IMR-90 (cell line): ENCODE measurements at regions not wholly inside any gene's neighbourhood (a gene's known extent, or its start where the extent isn't known, plus 50 kb on each side); places are given as distances from the start of the nearest gene placed in this dataset.

ENCODE experiments used
- ATAC-seq: fragments of 200-7000 bp; cut with Tn5 transposase; 2 replicates; pipeline ENCODE4 v1.9.1; 2020; ENCODE audit warnings: low read depth, mild to moderate bottlenecking, moderate library complexity
- BruUV-seq: library from RNA; stranded (reverse); fragments of 400-500 nt; replicated peaks from 2 replicates; lab custom pipeline; 2021; lab: Mats Ljungman, UMichigan
- CTCF ChIA-PET: fragments of 300-600 bp; formaldehyde crosslinking; extraction: SDS; loops from one replicate; lab custom pipeline; 2021; ENCODE audit warnings: antibody characterized with exemption; lab: Yijun Ruan, JAX
- POLR2A ChIA-PET: fragments of 300-600 bp; sonication (Branson Sonifier 250); formaldehyde crosslinking; loops from one replicate; lab custom pipeline; 2022; ENCODE audit warnings: antibody characterized with exemption; ENCODE audit not compliant: unreplicated experiment; lab: Charles Lee
- DNase-seq: peaks from one replicate; pipeline ENCODE4 v3.0.0; 2013
- H2AFZ ChIP-seq: replicated peaks from 2 replicates; pipeline ENCODE3; 2013; ENCODE audit warnings: low read length, mild to moderate bottlenecking; ENCODE audit not compliant: poor library complexity
- H2AK5ac ChIP-seq: 2 replicates; pipeline ENCODE4 v1.6.1; 2013; ENCODE audit warnings: low read depth, low read length, inconsistent platforms
- H2AK9ac ChIP-seq: replicated peaks from 2 replicates; pipeline ENCODE3; 2013; ENCODE audit warnings: mild to moderate bottlenecking, low read depth, low read length, moderate library complexity; ENCODE audit not compliant: poor library complexity
- H2BK120ac ChIP-seq: 2 replicates; pipeline ENCODE4 v1.6.1; 2013; ENCODE audit warnings: low read depth, low read length, inconsistent platforms
- H2BK15ac ChIP-seq: 3 replicates; pipeline ENCODE4 v1.6.1; 2013; ENCODE audit warnings: low read depth, low read length, inconsistent platforms
- H2BK20ac ChIP-seq: 2 replicates; pipeline ENCODE4 v1.6.1; 2013; ENCODE audit warnings: low read depth, mild to moderate bottlenecking, inconsistent platforms, low read length, moderate library complexity
- H2BK5ac ChIP-seq: 2 replicates; pipeline ENCODE4 v1.6.1; 2013; ENCODE audit warnings: mild to moderate bottlenecking, low read depth, low read length, inconsistent platforms; ENCODE audit not compliant: poor library complexity, severe bottlenecking
- H3K14ac ChIP-seq: replicated peaks from 2 replicates; pipeline ENCODE4 v1.6.1; 2013; ENCODE audit warnings: low read depth, low read length, inconsistent platforms
- H3K18ac ChIP-seq: 2 replicates; pipeline ENCODE4 v1.6.1; 2013; ENCODE audit warnings: low read depth, low read length, control low read depth
- H3K23ac ChIP-seq: 2 replicates; pipeline ENCODE4 v1.6.1; 2013; ENCODE audit warnings: low read depth, low read length, inconsistent platforms
- H3K27ac ChIP-seq: 2 replicates; pipeline ENCODE4 v1.5.1; 2013; ENCODE audit warnings: mild to moderate bottlenecking, control low read depth, low read length; ENCODE audit not compliant: insufficient read depth
- H3K27me3 ChIP-seq: 2 replicates; pipeline ENCODE4 v1.6.1; 2013; ENCODE audit warnings: low read length; ENCODE audit not compliant: control insufficient read depth, insufficient read depth
- H3K36me3 ChIP-seq: 2 replicates; pipeline ENCODE4 v1.6.1; 2013; ENCODE audit warnings: low read length, mixed read lengths; ENCODE audit not compliant: control insufficient read depth, insufficient read depth
- H3K4ac ChIP-seq: 2 replicates; pipeline ENCODE4 v1.6.1; 2013; ENCODE audit warnings: low read depth, low read length, inconsistent platforms
- H3K4me1 ChIP-seq: 2 replicates; pipeline ENCODE4 v1.6.1; 2013; ENCODE audit warnings: low read length, mixed read lengths; ENCODE audit not compliant: control insufficient read depth, insufficient read depth
- H3K4me2 ChIP-seq: 2 replicates; pipeline ENCODE4 v1.6.1; 2013; ENCODE audit warnings: low read depth, mild to moderate bottlenecking, control low read depth, low read length, moderate library complexity
- H3K4me3 ChIP-seq: 2 replicates; pipeline ENCODE4 v1.5.1; 2013; ENCODE audit warnings: low read depth, mild to moderate bottlenecking, control low read depth, low read length, moderate library complexity; ENCODE audit not compliant: insufficient read depth
- H3K56ac ChIP-seq: 2 replicates; pipeline ENCODE4 v1.6.1; 2013; ENCODE audit warnings: low read length, inconsistent platforms; ENCODE audit not compliant: insufficient read depth; ENCODE audit errors: extremely low read depth
- H3K79me1 ChIP-seq, 2 experiments: 2 replicates each; pipeline ENCODE4 v1.6.1; 2013; ENCODE audit warnings: low read length in 2 of 2, inconsistent platforms in 1 of 2, low read depth in 1 of 2
- H3K9ac ChIP-seq: 2 replicates; pipeline ENCODE4 v1.6.1; 2013; ENCODE audit warnings: low read depth, low read length, control low read depth
- H3K9me1 ChIP-seq: 2 replicates; pipeline ENCODE4 v1.6.1; 2013; ENCODE audit warnings: low read length, inconsistent platforms; ENCODE audit not compliant: insufficient read depth
- H3K9me3 ChIP-seq: 2 replicates; pipeline ENCODE4 v1.6.1; 2013; ENCODE audit warnings: low read length; ENCODE audit not compliant: control insufficient read depth, insufficient read depth
- H4K20me1 ChIP-seq: 2 replicates; pipeline ENCODE4 v1.6.1; 2013; ENCODE audit warnings: low read length, inconsistent platforms; ENCODE audit not compliant: insufficient read depth
- H4K5ac ChIP-seq: 2 replicates; pipeline ENCODE4 v1.6.1; 2013; ENCODE audit warnings: mild to moderate bottlenecking, low read depth, low read length, control low read depth
- H4K8ac ChIP-seq, 2 experiments: 2 replicates each; pipeline ENCODE4 v1.6.1; 2013; ENCODE audit warnings: low read depth in 2 of 2, low read length in 2 of 2, control low read depth in 1 of 2, inconsistent platforms in 1 of 2
- H4K91ac ChIP-seq: 2 replicates; pipeline ENCODE4 v1.6.1; 2013; ENCODE audit warnings: low read depth, low read length, inconsistent platforms; ENCODE audit not compliant: insufficient read depth
- CEBPB ChIP-seq: IDR thresholded peaks from 2 replicates; pipeline ENCODE4 v1.6.1; 2012; ENCODE audit warnings: low read depth, low read length, improper control_type of control experiment
- CHD1 ChIP-seq: IDR thresholded peaks from 2 replicates; pipeline ENCODE4 v1.6.1; 2012; ENCODE audit warnings: low read depth, low read length, improper control_type of control experiment
- FOS ChIP-seq: fragments of 150-350 bp; IDR thresholded peaks from 2 replicates; pipeline ENCODE4 v1.6.1; 2016; ENCODE audit warnings: low read depth, low read length
- MAFK ChIP-seq: IDR thresholded peaks from 2 replicates; pipeline ENCODE4 v1.6.1; 2012; ENCODE audit warnings: low read depth, low read length, improper control_type of control experiment
- MAZ ChIP-seq: IDR thresholded peaks from 2 replicates; pipeline ENCODE4 v1.6.1; 2012; ENCODE audit warnings: low read depth, mild to moderate bottlenecking, low read length, improper control_type of control experiment, moderate library complexity, borderline replicate concordance
- NFE2L2 ChIP-seq: fragments of 150-350 bp; IDR thresholded peaks from 2 replicates; pipeline ENCODE4 v1.6.1; 2016; ENCODE audit warnings: low read depth, mild to moderate bottlenecking, low read length
- RAD21 ChIP-seq: IDR thresholded peaks from 2 replicates; pipeline ENCODE4 v1.6.1; 2012; ENCODE audit warnings: low read length, improper control_type of control experiment
- RFX5 ChIP-seq: IDR thresholded peaks from 2 replicates; pipeline ENCODE4 v1.8.0; 2012; ENCODE audit warnings: low read depth, mild to moderate bottlenecking, low read length, moderate library complexity
- SMC3 ChIP-seq: fragments of 150-350 bp; IDR thresholded peaks from 2 replicates; pipeline ENCODE4 v1.6.1; 2016; ENCODE audit warnings: low read depth, mild to moderate bottlenecking, antibody characterized with exemption, low read length, moderate library complexity
- WGBS, 2 experiments: methylation state at CpG; one replicate each; pipeline versions ENCODE4 v1.1.5 to v1.1.7; 2013; ENCODE audit warnings: missing lambda C conversion rate in 2 of 2; ENCODE audit not compliant: insufficient read length in 1 of 2; ENCODE audit errors: extremely low coverage in 2 of 2; 5-methylcytosine and 5-hydroxymethylcytosine counted together
- dilution Hi-C: fragments of 300-500 bp; cut with HindIII; formaldehyde crosslinking; loops from one replicate; pipeline ENCODE4 v1.14.3; 2018; ENCODE audit warnings: low sequenced_read_pairs; ENCODE audit not compliant: unreplicated experiment
- in situ Hi-C: fragments of 300-500 bp; cut with MboI; formaldehyde crosslinking; loops from 3 replicates; pipeline ENCODE4 v1.14.3; 2019; ENCODE audit warnings: low sequenced_read_pairs, inconsistent platforms, mixed read lengths
- intact Hi-C: fragments of 100-400 bp; cut with micrococcal nuclease; formaldehyde crosslinking; loops from 2 replicates; pipeline ENCODE4 v1.10.0; 2022

GRCh38 chr1:195721210-195721971 lies 886.8 kb downstream of the KCNT2 start:
- Histone ChIP-seq H2BK120ac (no peak overlapping the region), H3K4me3 (no peak overlapping the region), H3K36me3 (no peaks in the 10 kb centered on the region), H3K4me2 (no peak overlapping the region), H4K91ac (no peak overlapping the region), H3K79me1 (no peaks in the 10 kb centered on the region), H3K56ac (no peak overlapping the region), H4K5ac (no peak overlapping the region), H2AK9ac (no peak overlapping the region), H3K27ac (no peak overlapping the region), H3K9ac (no peak overlapping the region), H2AFZ (no peak overlapping the region), H3K18ac (no peak overlapping the region), H4K8ac (no peak overlapping the region), H3K9me1 (no peaks in the 10 kb centered on the region), H4K20me1 (no peaks in the 10 kb centered on the region), H3K27me3 (no peaks in the 10 kb centered on the region), H2AK5ac (no peak overlapping the region), H3K4me1 (no peaks in the 10 kb centered on the region), H3K23ac (no peak overlapping the region), H3K9me3 (no peaks in the 10 kb centered on the region), H3K4ac (no peak overlapping the region), H2BK20ac (no peak overlapping the region), H3K14ac (no peak overlapping the region), H2BK15ac (no peak overlapping the region), H2BK5ac (no peak overlapping the region)
- no CpG with 5 or more reads among the region's 14 CpGs for WGBS, 2 experiments
- no TSS peak for BruUV-seq
- TF ChIP-seq MAZ, result no peak
- TF ChIP-seq NFE2L2, result no peak
- TF ChIP-seq RFX5, result no peak
- TF ChIP-seq CEBPB, result no peak
- TF ChIP-seq MAFK, result no peak
- TF ChIP-seq SMC3, result no peak
- no peak for TF ChIP-seq FOS
- TF ChIP-seq RAD21, result no peak
- TF ChIP-seq CHD1, result no peak
- in situ Hi-C loops, result no loop called here
- intact Hi-C loops, result no loop called here
- dilution Hi-C loops, result no loop called here
- CTCF ChIA-PET, result interaction anchor here (0.6 kb wide), 1 partner anchor 1068 kb away, joined by 3 read pairs; no protein-coding TSS in a partner anchor
- DNase-seq (no peak), ATAC-seq (no peak)
- POLR2A ChIA-PET, result interaction anchor here (0.7 kb wide), 1 partner anchor 693 kb away, joined by 3 read pairs; no protein-coding TSS in a partner anchor
